Panc1 (cell line): ENCODE measurements at regions not wholly inside any gene's neighbourhood (a gene's known extent, or its start where the extent isn't known, plus 50 kb on each side); places are given as distances from the start of the nearest gene placed in this dataset.

Source experiments
- ATAC-seq: fragments of 200-7000 bp; cut with Tn5 transposase; 2 replicates; pipeline ENCODE4 v1.9.1; 2020; ENCODE audit warnings: mild to moderate bottlenecking, moderate library complexity
- BruUV-seq: library from RNA; stranded (reverse); fragments of 400-500 nt; replicated peaks from 2 replicates; lab custom pipeline; 2021; lab: Mats Ljungman, UMichigan
- CTCF ChIA-PET: fragments of 300-600 bp; sonication (Branson Sonifier 250); formaldehyde crosslinking; loops from one replicate; lab custom pipeline; 2022; ENCODE audit warnings: antibody characterized with exemption; lab: Charles Lee
- POLR2A ChIA-PET: fragments of 300-600 bp; sonication (Branson Sonifier 250); formaldehyde crosslinking; loops from one replicate; lab custom pipeline; 2022; ENCODE audit warnings: antibody characterized with exemption; lab: Charles Lee
- DNase-seq: peaks from one replicate; pipeline ENCODE4 v3.0.0-alpha.2; 2010; ENCODE audit warnings: low read depth, low spot score
- H3K27ac ChIP-seq: 2 replicates; pipeline ENCODE4 v1.5.1; 2011; ENCODE audit warnings: mild to moderate bottlenecking, low read length, inconsistent platforms
- H3K27me3 ChIP-seq: fragments of 200-500 bp; sonication (Bioruptor generic); 2 replicates; pipeline ENCODE4 v1.6.0; 2014; ENCODE audit warnings: low read length, inconsistent platforms; ENCODE audit not compliant: control insufficient read depth, insufficient read depth
- H3K36me3 ChIP-seq: fragments of 200-500 bp; sonication (Bioruptor generic); 2 replicates; pipeline ENCODE4 v1.5.1; 2014; ENCODE audit warnings: inconsistent platforms, mild to moderate bottlenecking, low read length, moderate library complexity; ENCODE audit not compliant: control insufficient read depth, insufficient read depth
- H3K4me1 ChIP-seq: 2 replicates; pipeline ENCODE4 v1.5.1; 2011; ENCODE audit warnings: inconsistent platforms, mild to moderate bottlenecking, low read length, moderate library complexity; ENCODE audit not compliant: control insufficient read depth, insufficient read depth
- H3K4me3 ChIP-seq, 2 experiments: 2 replicates each; pipeline ENCODE4 v1.5.1; 2011 to 2012; ENCODE audit warnings: low read depth in 2 of 2, low read length in 2 of 2, mild to moderate bottlenecking in 2 of 2, inconsistent platforms in 1 of 2, moderate library complexity in 1 of 2
- H3K9me3 ChIP-seq: fragments of 200-500 bp; sonication (Bioruptor generic); 2 replicates; pipeline ENCODE4 v1.5.1; 2014; ENCODE audit warnings: low read depth, mild to moderate bottlenecking, inconsistent platforms, low read length, moderate library complexity; ENCODE audit not compliant: control insufficient read depth, insufficient read depth
- CTCF ChIP-seq: fragments of 450-650 bp; IDR thresholded peaks from 2 replicates; pipeline ENCODE4 v1.5.1; 2017; ENCODE audit warnings: mild to moderate bottlenecking
- POLR2AphosphoS5 ChIP-seq: IDR thresholded peaks from 2 replicates; pipeline ENCODE4 v1.6.1; 2012; ENCODE audit warnings: mild to moderate bottlenecking, low read depth, low read length, moderate library complexity
- REST ChIP-seq, 2 experiments: IDR thresholded peaks; 2 replicates each; pipeline ENCODE4 v1.6.1; 2011 to 2012; ENCODE audit warnings: low read depth in 2 of 2, control low read depth in 1 of 2, low read length in 1 of 2, mild to moderate bottlenecking in 1 of 2, moderate library complexity in 1 of 2; ENCODE audit not compliant: insufficient read depth in 1 of 2
- SIN3A ChIP-seq: IDR thresholded peaks from 2 replicates; pipeline ENCODE4 v1.6.1; 2012; ENCODE audit warnings: low read depth, mild to moderate bottlenecking, low read length, moderate library complexity, borderline replicate concordance; ENCODE audit not compliant: insufficient read depth
- TCF7L2 ChIP-seq: IDR thresholded peaks from 2 replicates; pipeline ENCODE4 v1.6.1; 2011; ENCODE audit warnings: mild to moderate bottlenecking, low read depth, low read length, inconsistent platforms
- in situ Hi-C: cut with HindIII; loops from 2 replicates; pipeline ENCODE4 v1.10.0; 2016; ENCODE audit warnings: low sequenced_read_pairs, low pct_unique_long_range_greater_than_20kb
- intact Hi-C: fragments of 100-400 bp; cut with micrococcal nuclease; formaldehyde crosslinking; loops from one replicate; pipeline ENCODE4 v1.10.0; 2022; ENCODE audit not compliant: unreplicated experiment

- ChIA-PET POLR2A (interaction anchor here (0.5 kb wide), 1 partner anchor 1035 kb away, joined by 7 read pairs; no protein-coding TSS in a partner anchor), CTCF (no interaction called here)
- Histone ChIP-seq H3K9me3 (no peaks in the 10 kb centered on the region), H3K4me3 (no peak overlapping the region), H3K27ac (no peak overlapping the region), H3K4me1 (no peaks in the 10 kb centered on the region), H3K36me3 (no peaks in the 10 kb centered on the region), H3K27me3 (no peaks in the 10 kb centered on the region)
- BruUV-seq: no TSS peak
- DNase-seq (no peak), ATAC-seq (no peak)
- intact Hi-C loops (no loop called here), in situ Hi-C loops (no loop called here)
- TF ChIP-seq SIN3A: no peak
Observed at GRCh38 chr9:1759009-1759408, 256.1 kb upstream of the SMARCA2 start.

- in situ Hi-C loops: no loop called here
- Histone ChIP-seq H3K4me1 (no peaks in the 10 kb centered on the region), H3K27me3 (no peaks in the 10 kb centered on the region), H3K36me3 (no peaks in the 10 kb centered on the region), H3K27ac (no peak overlapping the region), H3K9me3 (no peaks in the 10 kb centered on the region), H3K4me3 (no peak overlapping the region)
- intact Hi-C loops: no loop called here
- ChIA-PET CTCF (no interaction called here), POLR2A (no interaction called here)
- no peak for DNase-seq
- BruUV-seq: no TSS peak
- no peak for TF ChIP-seq SIN3A
- no peak for TF ChIP-seq CTCF
- no peak for TF ChIP-seq REST (IDR thresholded peaks at IDR 0.05; ENCODE audit: insufficient read depth in 1 of 2, low read depth in 2 of 2, low read length in 1 of 2)
- TF ChIP-seq TCF7L2: no peak
- no peak for TF ChIP-seq POLR2AphosphoS5
- no peak for ATAC-seq
Observed at GRCh38 chr9:1759771-1760300, 255.3 kb upstream of the SMARCA2 start.

GRCh38 chr9:1761807-1762206, 253.3 kb upstream of the SMARCA2 start:
- no peak for ATAC-seq
- TF ChIP-seq POLR2AphosphoS5 (no peak), SIN3A (no peak), REST (IDR thresholded peaks at IDR 0.05; ENCODE audit: insufficient read depth in 1 of 2, low read depth in 2 of 2, low read length in 1 of 2) (no peak), TCF7L2 (no peak), CTCF (no peak)
- Histone ChIP-seq H3K4me1 (no peaks in the 10 kb centered on the region), H3K27me3 (no peaks in the 10 kb centered on the region), H3K9me3 (no peaks in the 10 kb centered on the region), H3K36me3 (no peaks in the 10 kb centered on the region), H3K4me3 (no peak overlapping the region), H3K27ac (no peak overlapping the region)
- no peak for DNase-seq
- BruUV-seq: no TSS peak
- ChIA-PET POLR2A (no interaction called here), CTCF (no interaction called here)
- in situ Hi-C loops (no loop called here), intact Hi-C loops (no loop called here)
